Non-pigmented ciliary epithelial cell (primary cell): ENCODE measurements at regions not wholly inside any gene's neighbourhood (a gene's known extent, or its start where the extent isn't known, plus 50 kb on each side); places are given as distances from the start of the nearest gene placed in this dataset.
A peak's percentile ranks its signal among the peaks of the same experiment; 100 is the strongest.

Experiments used
- DNase-seq: peaks from one replicate; pipeline ENCODE4 v3.0.0-alpha.2; 2010; ENCODE audit warnings: low read depth

GRCh38 chr3:113051787-113052186, 61.0 kb downstream of the GTPBP8 start:
- no peak for DNase-seq

DNA sequence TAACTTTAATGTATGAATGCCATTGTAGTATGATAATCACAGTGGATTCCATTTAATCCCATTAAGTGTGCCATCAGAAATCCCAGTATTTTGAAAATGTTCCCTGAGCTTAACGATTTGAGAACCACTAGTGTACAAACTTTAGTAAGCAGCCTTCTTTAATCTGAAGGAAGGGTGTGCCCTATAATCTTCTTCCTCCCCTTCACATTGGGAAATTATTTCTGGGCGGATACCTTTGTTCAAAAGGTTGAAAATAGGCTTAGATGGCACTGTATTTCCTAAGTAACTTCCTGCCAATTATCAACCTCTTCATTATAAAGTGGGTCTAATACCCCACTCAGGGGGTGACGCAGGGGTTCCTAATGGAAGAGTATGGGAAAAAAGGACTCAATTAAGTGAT, 62.4 kb downstream of the GTPBP8 start:
- DNase-seq: no peak

GRCh38 chr3:113054552-113054951, 63.8 kb downstream of the GTPBP8 start:
- DNase-seq: no peak

DNA sequence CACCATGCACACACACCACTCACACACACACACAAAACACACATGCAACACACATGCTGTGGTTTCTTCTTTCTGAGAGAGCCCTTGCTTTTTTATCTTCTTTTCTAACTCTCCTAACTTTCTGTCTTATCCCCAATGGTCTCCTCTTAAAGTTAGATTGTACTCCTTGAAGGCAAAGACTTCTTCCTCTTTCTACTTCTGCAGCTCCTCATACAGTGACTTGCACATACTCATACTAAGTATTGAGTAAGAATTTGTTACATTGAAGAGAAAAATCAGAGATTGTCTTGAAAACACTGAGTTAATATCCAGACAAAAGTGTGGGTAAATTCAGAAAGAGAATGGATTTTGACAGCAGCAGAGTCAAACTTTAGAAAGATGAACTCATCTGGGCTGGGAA, 64.4 kb downstream of the GTPBP8 start:
- DNase-seq: no peak

DNA sequence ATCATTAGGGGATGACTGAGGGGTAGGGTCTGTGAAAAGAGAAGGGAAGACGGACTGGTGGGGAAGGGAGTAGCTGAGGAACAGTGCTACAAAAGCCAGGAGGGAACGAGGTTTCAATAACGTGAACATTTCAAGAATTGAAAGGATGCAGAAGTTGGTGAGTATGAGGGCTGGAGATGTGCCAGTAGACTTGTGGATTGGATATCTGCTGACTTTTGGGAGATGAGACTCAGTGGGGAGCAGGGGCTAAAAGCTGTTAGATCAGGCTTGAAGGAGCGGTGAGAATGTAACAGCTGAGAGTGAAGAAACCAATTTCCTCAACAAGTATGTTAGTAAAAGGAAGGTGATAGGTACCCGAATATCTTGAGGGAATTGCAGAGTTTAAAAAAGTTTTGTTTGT, 65.2 kb downstream of the GTPBP8 start:
- no peak for DNase-seq

- no peak for DNase-seq
Measured at GRCh38 chr3:113057117-113057516, 66.3 kb downstream of the GTPBP8 start.

- no peak for DNase-seq
Measured at GRCh38 chr3:113058188-113058587, 67.4 kb downstream of the GTPBP8 start.

DNA sequence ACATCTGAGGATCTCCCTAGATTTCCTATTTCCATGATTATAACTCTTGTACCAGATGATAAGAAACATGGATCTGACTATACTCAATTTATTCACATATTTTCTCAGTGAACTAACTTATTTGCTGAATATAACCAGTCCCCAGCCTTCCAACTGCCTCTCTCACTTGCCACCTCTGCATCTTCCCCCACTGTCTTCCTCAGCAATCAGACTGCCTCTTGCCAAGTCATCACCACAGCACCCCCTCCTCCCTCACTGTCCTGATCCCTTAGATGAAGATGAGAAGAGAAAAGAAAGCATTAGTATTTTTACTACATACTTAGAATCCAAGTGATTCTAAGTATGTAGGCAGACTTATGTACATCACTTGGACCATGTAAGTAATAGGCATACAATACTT, 71.9 kb downstream of the GTPBP8 start:
- no peak for DNase-seq

GRCh38 chr3:113063126-113063894, 72.5 kb downstream of the GTPBP8 start:
- DNase-seq: no peak

- DNase-seq: no peak
Measured at GRCh38 chr3:113064183-113064582, 73.4 kb downstream of the GTPBP8 start.

DNA sequence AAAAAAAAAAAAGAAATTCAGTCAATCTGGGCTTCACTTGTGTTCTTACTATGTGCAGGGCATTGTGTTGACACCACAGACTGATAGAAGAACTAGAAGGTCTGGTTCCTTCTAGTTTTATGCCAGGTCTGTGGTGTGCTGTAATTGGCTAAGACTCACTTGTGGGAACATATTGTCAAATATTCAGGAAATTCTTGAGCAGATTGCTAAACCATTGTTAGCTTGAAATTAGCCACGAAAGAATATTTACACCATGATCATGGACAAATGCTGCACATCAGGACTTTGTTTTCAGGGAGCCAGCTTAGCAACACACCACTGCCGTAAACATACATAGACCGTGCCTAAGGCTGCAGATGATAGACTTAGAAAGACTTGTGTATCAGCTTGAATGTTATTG, 74.6 kb downstream of the GTPBP8 start:
- no peak for DNase-seq

GRCh38 chr3:113070072-113070640, 79.4 kb downstream of the GTPBP8 start:
- DNase-seq: no peak

DNA sequence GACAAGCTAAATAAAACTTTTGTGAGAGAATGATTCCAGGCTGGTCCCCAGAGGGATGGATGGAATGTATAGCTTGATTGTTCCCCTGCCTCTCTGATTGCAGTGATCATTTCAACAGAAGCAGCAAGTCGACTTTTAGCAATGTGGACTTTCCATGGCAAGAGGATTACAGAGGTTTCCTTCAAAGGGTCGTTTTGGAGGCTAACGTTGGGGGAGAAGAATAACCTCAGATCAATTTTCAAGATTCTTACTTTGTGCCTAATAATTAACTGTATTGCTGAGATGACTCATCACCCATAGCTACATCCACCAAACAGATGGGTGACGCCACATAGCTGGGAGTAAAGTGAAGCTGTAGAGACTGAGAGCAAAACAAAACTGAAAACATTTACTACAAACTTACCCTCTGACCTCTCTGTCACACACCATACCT, 79.9 kb downstream of the GTPBP8 start:
- DNase-seq: no peak

DNA sequence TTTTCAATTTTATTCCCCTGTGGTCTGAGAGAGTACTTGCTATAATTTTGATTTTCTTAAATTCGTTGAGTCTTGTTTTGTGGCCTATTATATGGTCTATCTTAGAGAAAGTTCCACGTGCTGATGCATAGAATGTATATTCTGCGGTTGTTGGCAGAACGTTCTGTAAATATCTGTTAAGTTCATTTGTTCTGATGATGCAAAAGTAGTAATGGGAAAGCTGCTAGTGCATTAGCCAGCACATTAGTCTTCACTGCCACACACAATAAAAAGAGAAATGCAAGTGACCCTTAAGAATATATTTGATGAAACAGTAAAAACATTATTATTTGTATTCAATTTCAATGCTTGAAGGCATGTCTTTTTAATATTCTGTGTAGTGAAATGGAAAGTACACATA, 84.8 kb downstream of the GTPBP8 start:
- no peak for DNase-seq

GRCh38 chr3:113079218-113079961, 88.6 kb downstream of the GTPBP8 start:
- no peak for DNase-seq

GRCh38 chr3:113084777-113085176, 94.0 kb downstream of the GTPBP8 start:
- DNase-seq: peak; percentile 48

GRCh38 chr3:113086560-113087461, 96.0 kb downstream of the GTPBP8 start:
- no peak for DNase-seq

- DNase-seq: no peak
Measured at GRCh38 chr3:113088616-113089015, 97.8 kb downstream of the GTPBP8 start.

- DNase-seq: no peak
Measured at GRCh38 chr3:113091417-113091816, 100.6 kb downstream of the GTPBP8 start.

GRCh38 chr3:113092746-113093145, 102.0 kb downstream of the GTPBP8 start:
- no peak for DNase-seq

DNA sequence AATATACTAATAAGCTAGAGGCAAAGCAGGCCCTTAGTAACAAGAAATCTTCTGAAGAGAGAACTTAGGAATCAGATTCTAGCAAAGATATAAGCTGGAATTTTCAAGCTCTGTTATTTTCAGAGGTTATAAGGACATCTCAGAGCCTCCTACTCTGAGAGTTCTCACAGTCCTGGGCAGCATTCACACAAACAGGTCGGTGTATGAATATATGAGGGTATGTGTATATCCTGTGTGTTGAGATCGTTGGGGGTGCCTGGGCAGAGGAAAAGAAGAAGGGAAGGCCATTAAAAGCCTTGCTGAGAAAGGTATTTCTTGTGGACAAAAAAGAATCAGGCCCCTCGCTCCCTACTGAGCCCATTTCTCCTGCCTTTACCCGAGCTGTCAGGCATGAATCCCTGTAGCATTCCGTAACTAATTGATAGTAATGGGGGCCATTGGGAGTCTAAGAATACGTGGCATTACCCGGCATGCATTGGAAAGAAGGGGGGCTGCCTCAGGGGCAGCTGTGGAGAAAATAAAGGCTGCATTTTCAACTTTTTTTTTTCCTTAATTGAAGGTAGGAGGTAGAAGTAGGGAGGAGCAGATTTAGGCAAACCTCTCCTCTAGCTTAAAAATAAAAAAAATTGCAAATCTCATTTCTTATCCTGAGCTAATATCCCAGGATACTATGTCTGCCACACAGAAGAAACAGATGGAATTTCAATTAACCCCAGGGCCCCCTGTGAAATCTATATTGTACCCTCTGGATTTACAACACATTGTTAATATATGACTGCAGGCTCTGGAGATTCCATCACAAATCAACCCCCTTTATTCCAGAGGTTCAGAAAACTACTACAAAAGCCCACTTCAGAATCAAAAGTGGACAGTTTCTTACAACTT, 103.8 kb downstream of the GTPBP8 start:
- DNase-seq: no peak
